Middle frontal gyrus (tissue), 1 donor: ENCODE measurements at regions not wholly inside any gene's neighbourhood (a gene's known extent, or its start where the extent isn't known, plus 50 kb on each side); places are given as distances from the start of the nearest gene placed in this dataset.
A peak's percentile ranks its signal among the peaks of the same experiment; 100 is the strongest.
"Not testable (repeated sequence)": the region's sequence is repeated elsewhere in the genome, so short reads cannot be mapped to it uniquely, and the experiment has no call there.

Experiments used
- DNase-seq: peaks from one replicate; pipeline ENCODE4 v3.0.0-alpha.2; 2015; ENCODE audit warnings: low spot score; ENCODE audit errors: extremely low spot score

DNA sequence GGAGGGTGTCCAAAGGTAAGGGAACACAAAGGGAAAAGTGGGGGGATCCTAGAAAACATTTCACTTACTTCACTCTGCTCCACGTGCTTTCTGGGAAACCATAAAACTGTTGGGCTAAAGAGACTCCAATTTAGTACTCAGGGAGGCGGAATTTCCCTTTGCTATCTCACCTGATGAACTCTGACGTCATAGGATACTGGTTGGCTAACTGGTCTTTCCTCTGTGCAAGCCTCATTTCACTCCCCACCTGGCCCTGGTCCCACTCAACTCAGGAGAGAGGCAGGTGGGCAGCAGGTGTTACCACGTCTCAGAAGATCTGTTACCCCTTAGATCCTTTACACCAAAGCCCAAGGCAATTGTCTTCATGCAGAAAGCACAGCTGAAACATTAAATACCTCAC, 51.8 kb upstream of the PMAIP1 start:
- no peak for DNase-seq

GRCh38 chr18:59847491-59847846, 52.3 kb upstream of the PMAIP1 start:
- DNase-seq: not testable (repeated sequence)

DNA sequence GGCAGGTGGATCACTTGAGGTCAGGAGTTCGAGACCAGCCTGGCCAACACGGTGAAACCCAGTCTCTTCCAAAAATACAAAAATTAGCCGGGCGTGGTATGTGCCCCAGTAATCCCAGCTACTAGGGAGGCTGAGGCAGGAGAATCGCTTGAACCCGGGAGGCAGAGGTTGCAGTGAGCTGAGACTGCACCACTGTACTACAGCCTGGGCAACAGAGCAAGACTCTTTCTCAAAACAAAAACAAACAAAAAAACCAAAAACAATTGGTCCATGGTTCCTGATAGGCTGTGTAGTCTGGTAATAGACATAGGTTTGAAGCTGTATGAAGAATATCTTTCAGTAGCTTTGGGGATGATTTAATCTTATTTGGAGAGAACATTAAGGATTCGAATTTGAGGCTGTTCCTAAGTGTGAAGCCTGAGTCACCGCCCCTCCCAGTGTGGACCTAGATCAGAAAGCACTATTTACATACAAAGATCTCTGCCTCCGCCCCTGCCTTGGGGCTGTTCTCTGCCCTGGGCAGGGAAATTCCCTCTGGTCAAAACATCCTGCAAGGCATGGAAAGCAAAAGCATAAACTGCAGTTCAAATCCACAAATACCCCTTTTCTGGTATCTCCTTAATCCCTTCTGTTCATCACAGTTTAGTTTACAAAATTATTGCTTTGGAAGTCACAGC, 52.8 kb upstream of the PMAIP1 start:
- DNase-seq: no peak

GRCh38 chr18:59842947-59843346, 56.8 kb upstream of the PMAIP1 start:
- DNase-seq: no peak

DNA sequence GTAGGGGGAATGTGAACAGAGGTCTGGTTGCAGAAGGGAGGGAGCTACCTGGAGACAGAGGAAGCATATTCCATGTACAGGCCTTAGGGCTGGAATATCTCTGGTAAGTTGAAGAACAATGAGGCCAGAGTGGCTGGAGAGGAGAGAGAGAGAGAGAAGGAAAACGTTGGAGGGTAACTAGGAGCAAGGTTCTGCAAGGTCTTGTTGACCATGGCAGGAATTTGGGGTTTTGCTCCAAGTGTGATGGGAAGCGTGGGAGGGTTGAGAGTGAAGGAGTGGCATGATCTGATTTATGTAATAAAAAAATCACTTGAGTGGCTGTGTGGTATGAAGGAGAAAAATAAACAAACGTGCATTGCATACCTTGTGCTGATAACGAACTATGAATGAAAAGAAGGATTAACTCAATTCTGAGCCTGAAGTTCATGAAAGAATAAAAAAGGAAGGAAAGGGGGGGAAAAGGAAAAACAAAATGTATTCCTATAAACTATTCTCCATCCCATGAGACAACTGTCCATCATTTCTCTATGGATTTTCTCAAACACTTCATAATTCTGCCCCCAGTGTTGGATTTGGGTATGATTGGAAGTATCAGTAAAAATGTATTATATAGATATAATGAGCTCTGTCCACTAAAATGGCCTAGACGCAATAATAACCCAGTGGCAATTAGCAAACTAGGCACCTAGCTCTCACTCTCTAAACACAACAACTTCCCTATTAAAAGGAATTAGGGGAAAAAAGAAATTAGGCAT, 59.7 kb upstream of the PMAIP1 start:
- no peak for DNase-seq

DNA sequence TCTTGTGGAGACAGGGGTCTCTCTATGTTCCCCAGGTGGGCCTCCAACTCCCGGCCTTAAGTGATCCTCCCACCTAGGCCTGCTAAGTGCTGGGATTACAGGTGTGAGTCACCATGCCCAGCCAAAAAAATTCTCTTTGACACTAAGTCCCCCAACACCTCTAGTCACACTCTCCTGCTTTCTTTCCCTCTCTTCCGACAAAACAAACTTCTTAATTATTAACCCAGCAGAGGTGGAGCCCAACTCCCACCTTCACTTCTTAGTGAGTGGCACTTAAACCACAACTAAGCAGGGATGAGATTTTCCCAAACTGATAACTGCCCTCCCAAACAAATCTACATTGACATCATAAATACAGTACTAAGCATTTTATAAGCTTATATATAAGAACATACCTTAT, 60.5 kb upstream of the PMAIP1 start:
- no peak for DNase-seq

DNA sequence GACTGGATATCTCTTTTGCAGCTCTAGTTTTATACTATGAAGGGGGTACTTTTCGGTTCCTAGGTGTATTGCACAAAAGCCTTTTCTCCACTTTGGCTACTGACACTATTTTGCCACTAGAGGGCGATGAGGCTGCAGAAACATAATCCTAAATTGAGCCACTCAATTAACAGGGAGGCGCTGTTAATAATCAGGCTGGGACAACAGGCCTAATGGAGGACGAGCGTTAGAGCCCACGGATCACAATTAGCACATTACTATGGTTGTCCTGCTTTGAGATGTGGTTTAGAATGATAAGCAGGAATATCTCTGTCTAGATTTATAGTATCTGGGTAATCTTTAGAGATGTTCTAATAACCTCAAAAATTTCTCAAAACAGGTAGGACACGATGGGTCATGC, 62.2 kb upstream of the PMAIP1 start:
- DNase-seq: peak; percentile 13

- no peak for DNase-seq
These were observed 64.0 kb upstream of the PMAIP1 start for GRCh38 chr18:59835605-59836379.

DNA sequence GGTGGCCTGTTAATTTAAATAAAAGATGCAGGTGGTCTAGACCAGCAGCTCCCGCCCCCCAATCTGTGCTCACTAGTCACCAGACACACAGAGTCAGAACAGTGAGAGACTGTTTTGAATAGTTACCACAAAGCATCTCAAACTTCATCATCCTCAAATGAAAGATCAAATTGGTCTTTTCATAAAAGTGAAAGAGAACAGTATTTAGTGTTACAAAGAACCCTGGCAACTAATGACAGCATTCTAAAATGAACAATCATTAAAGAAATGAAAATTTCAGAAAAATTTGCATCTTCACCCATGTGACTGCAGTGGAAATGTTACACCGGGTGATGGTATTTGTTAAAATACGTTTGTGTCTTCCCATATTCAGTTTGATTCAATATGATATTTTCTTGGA, 65.5 kb upstream of the PMAIP1 start:
- no peak for DNase-seq

DNA sequence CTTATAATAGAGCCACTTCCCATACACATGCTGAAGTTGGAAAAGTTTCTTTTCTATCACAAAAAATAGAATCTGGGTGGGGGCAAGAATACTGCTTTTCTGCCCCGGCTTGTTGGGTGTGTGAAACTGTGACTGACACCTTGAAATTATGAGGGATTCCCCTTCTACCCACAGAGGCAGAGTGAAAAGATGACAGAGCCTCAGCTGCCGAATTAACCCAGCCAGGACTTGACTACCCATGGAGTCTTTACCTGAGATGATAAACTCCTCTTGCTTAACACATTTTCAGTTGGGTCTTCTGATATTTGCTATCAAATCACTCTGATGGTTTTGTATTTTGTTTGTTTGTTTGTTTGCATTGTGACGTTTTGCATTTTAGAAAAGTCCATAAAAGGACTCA, 66.0 kb upstream of the PMAIP1 start:
- DNase-seq: no peak

- DNase-seq: peak; percentile 49
These were observed 76.1 kb upstream of the PMAIP1 start for GRCh38 chr18:59823596-59824195.

DNA sequence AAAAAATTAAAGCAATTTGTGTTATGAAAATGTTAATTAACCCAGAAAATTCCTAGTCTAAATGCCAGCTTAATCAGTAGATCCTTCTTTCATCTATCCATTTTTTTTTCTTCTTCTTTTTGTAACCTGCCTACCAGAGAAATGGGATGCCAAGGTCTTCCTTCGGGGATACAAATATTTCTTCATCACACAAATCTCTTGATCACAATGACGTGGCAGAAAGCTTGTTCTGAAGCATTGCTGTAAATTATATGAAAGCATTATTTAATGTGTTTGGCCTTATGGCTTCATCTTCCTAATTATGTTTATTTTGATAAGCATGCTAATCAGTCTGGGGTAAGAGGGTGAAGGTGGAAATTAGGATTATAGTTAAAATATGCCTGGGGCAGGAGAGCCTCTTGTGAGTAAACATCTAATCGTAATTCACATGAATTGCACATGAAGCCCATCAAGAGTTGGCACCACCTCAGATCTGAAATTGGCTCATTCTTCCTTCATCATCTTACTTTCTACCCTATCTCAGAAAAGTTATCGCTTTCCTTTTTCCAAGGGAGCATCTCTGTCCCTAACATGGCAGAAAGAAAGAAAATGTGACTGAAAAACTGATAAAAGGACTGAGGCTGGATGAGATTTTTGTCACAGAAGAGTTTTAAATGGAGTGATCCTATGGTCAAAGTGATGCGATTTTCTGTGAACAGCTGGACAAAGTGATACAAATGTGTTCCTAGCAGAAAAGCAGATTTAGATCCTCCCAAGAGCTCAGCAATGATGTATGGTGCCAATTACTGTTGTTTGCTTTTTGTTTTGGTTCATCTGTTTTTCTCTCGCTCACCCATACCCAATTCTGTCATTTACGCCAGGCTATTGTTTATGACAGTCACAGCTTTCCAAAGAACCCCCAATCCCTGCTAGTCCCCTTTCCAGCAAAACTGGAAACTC, 76.9 kb upstream of the PMAIP1 start:
- no peak for DNase-seq

- DNase-seq: no peak
These were observed 77.8 kb upstream of the PMAIP1 start for GRCh38 chr18:59821983-59822382.

GRCh38 chr18:59820663-59821062, 79.1 kb upstream of the PMAIP1 start:
- DNase-seq: no peak

DNA sequence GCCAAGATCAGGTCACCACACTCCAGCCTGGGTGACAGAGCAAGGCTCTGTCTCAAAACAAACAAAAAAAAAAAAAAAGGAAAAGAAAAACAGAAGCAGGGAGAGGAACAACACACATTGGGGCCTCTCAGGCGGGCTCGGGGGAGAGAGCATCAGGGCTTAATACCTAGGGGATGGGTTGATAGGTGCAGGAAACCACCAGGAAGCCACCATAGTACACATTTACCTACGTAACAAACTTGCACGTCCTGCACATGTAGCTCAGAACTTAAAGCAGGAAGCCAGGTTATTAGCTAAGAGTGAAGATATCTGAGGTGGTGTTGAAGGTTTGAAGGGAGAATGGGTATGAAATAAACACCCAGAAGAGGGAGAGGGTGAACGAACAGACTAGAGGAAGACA, 81.0 kb upstream of the PMAIP1 start:
- no peak for DNase-seq

GRCh38 chr18:59814891-59815290, 84.9 kb upstream of the PMAIP1 start:
- no peak for DNase-seq

DNA sequence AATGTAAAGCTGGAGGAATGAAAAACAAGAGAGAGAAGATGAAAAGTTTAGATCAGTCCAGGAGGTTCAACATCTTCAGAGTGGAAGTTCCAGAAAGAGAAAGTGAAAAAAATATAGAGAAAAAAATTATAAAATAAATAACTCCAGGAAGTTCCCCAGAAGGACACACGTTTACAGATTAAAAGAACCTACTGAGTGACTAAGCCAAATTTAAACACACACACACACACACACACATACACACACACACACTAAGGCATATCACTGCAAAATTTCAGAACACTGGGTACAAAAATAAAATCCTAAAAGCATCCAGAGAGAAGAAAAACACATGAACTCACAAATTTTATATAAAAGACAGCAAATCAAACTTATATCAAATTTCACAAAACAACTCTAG, 85.9 kb upstream of the PMAIP1 start:
- no peak for DNase-seq

DNA sequence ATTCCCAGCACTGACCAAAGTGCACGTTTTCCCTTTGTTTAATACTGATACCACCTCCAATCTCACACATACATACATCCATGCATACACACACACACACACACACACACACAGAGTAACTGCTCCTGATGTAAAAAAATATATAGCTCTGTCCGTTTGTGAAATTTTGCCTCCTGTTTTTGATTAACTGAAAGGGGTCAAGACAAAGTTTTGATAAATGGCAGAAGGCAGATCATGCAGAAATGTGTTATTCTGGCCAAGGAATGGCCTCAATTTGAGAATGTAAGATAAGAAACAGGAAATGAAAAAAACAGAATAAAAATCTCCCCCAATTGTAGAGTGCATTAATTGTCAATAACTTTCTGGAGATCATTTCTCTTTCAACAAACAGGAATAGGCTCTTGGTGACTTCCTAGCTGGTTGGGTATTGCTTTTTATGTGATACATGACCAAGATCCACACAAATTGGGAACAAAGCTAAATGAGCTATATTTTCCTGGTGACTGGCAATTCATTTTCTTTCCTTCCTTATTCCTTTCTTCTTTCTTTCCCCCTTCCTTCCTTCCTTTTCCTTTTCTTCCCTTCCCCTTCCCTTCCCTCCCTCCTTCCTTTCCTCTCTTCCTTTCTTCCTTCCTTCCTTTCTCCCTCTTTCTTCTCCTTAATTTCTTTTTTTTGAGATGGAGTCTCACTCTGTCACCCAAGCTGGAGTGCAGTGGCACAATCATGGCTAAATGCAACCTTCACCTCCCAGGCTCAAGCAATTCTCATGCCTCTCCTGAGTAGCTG, 88.9 kb upstream of the PMAIP1 start:
- no peak for DNase-seq

DNA sequence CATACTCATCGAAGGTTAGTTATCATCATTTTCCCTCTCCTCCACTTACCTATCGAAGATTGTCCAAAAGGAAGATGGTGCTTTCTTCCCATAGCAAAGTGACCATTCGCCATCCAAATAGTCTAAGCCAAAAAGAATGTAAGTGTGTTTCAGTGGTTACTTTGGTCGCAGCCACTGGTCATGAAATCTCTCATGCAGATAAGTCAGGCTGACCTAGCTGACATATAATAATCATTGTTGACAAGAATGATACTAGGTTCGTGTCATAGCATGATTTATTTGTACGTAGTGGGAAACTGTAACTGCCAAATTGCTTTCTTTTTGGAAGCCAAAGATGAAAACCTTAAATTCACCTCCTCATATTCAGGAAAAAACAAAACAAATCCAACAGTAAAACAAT, 89.6 kb upstream of the PMAIP1 start:
- no peak for DNase-seq

DNA sequence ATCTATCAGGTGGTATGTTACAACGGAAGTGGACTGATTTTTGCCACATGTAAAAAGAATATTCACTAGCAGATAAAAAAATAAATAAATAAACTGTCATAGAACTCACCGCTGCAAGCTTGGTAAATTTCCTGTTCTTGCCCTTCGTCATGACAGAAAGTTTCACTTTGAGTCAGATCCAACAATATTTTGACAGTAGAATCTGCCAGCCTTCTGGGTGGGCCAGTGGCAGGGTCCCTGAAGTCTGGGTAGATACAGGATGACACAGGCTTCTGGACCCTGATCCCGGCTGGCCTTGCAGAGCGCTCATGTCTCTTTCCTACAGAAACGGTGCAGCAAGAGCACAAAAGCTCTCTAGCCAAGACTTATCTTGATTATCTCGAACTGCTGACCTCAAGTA, 97.8 kb upstream of the PMAIP1 start:
- no peak for DNase-seq
